ENCODE measurements at regions not wholly inside any gene's neighbourhood (a gene's known extent, or its start where the extent isn't known, plus 50 kb on each side); places are given as distances from the start of the nearest gene placed in this dataset.

- TF ChIP-seq REST (IDR thresholded peaks at IDR 0.05; ENCODE audit: insufficient read depth in 1 of 2, low read depth in 2 of 2, low read length in 2 of 2) (no peak), POLR2AphosphoS5 (IDR thresholded peaks at IDR 0.05; ENCODE audit: low read depth, low read length) (no peak)
Measured at GRCh38 chr6:27190126-27190525, 57.4 kb upstream of the PRSS16 start.
